ENCODE measurements at regions not wholly inside any gene's neighbourhood (a gene's known extent, or its start where the extent isn't known, plus 50 kb on each side); places are given as distances from the start of the nearest gene placed in this dataset.

GRCh38 chr18:78499586-78499985, 480.0 kb upstream of the SALL3 start:
- BruUV-seq (replicated peaks), result no TSS peak
- H3K9me2 ChIP-seq (ENCODE audit: insufficient read depth, low read length), result no peaks in the 10 kb centered on the region
- ChIA-PET CTCF (ENCODE audit: unreplicated experiment) (no interaction called here), POLR2A (no interaction called here)
- no peaks in the 10 kb centered on the region for H4K20me1 ChIP-seq (ENCODE audit: insufficient read depth, low read length)
- H3K36me3 ChIP-seq (ENCODE audit: insufficient read depth, low read length), result no peaks in the 10 kb centered on the region
- H2AFZ ChIP-seq (ENCODE audit: low read length), result no peak overlapping the region
- no peak overlapping the region for H3K4me3 ChIP-seq (ENCODE audit: low read depth, low read length, poor library complexity, severe bottlenecking)
- H3K79me2 ChIP-seq (ENCODE audit: insufficient read depth, low read depth, low read length), result no peaks in the 10 kb centered on the region
- TF ChIP-seq CTCF (conservative IDR thresholded peaks at IDR 0.05; ENCODE audit: low read length) (no peak), EZH2phosphoT487 (IDR thresholded peaks at IDR 0.05; ENCODE audit: borderline replicate concordance, low read depth, low read length) (no peak)
- DNase-seq (ENCODE audit: low spot score), result no peak
- no peaks in the 10 kb centered on the region for H3K9me3 ChIP-seq (ENCODE audit: low read length)
- no peaks in the 10 kb centered on the region for H3K4me1 ChIP-seq (ENCODE audit: insufficient read depth, low read length, poor library complexity, severe bottlenecking)
- intact Hi-C loops (cut with micrococcal nuclease; ENCODE audit: unreplicated experiment), result no loop called here
- H3K27ac ChIP-seq (ENCODE audit: low read depth, low read length, poor library complexity, severe bottlenecking), result no peak overlapping the region
- H3K4me2 ChIP-seq (ENCODE audit: low read length), result no peak overlapping the region

GRCh38 chr18:78501251-78501650, 478.4 kb upstream of the SALL3 start:
- Histone ChIP-seq H2AFZ (ENCODE audit: low read length) (no peak overlapping the region), H3K9me2 (ENCODE audit: insufficient read depth, low read length) (no peaks in the 10 kb centered on the region), H4K20me1 (ENCODE audit: insufficient read depth, low read length) (no peaks in the 10 kb centered on the region), H3K79me2 (ENCODE audit: insufficient read depth, low read depth, low read length) (no peaks in the 10 kb centered on the region), H3K4me3 (ENCODE audit: low read depth, low read length, poor library complexity, severe bottlenecking) (no peak overlapping the region), H3K27ac (ENCODE audit: low read depth, low read length, poor library complexity, severe bottlenecking) (no peak overlapping the region), H3K36me3 (ENCODE audit: insufficient read depth, low read length) (no peaks in the 10 kb centered on the region), H3K9me3 (ENCODE audit: low read length) (no peaks in the 10 kb centered on the region), H3K4me2 (ENCODE audit: low read length) (no peak overlapping the region), H3K4me1 (ENCODE audit: insufficient read depth, low read length, poor library complexity, severe bottlenecking) (no peaks in the 10 kb centered on the region)
- intact Hi-C loops (cut with micrococcal nuclease; ENCODE audit: unreplicated experiment), result no loop called here
- no peak for TF ChIP-seq CTCF (conservative IDR thresholded peaks at IDR 0.05; ENCODE audit: low read length)
- TF ChIP-seq EZH2phosphoT487 (IDR thresholded peaks at IDR 0.05; ENCODE audit: borderline replicate concordance, low read depth, low read length), result no peak
- POLR2A ChIA-PET, result no interaction called here
- DNase-seq (ENCODE audit: low spot score), result no peak
- CTCF ChIA-PET (ENCODE audit: unreplicated experiment), result no interaction called here
- BruUV-seq (replicated peaks), result no TSS peak

GRCh38 chr18:78503129-78503528, 476.5 kb upstream of the SALL3 start:
- POLR2A ChIA-PET, result no interaction called here
- H3K79me2 ChIP-seq (ENCODE audit: insufficient read depth, low read depth, low read length), result no peaks in the 10 kb centered on the region
- CTCF ChIA-PET (ENCODE audit: unreplicated experiment), result no interaction called here
- DNase-seq (ENCODE audit: low spot score), result no peak
- TF ChIP-seq EZH2phosphoT487 (IDR thresholded peaks at IDR 0.05; ENCODE audit: borderline replicate concordance, low read depth, low read length) (no peak), CTCF (conservative IDR thresholded peaks at IDR 0.05; ENCODE audit: low read length) (no peak)
- no peaks in the 10 kb centered on the region for H3K36me3 ChIP-seq (ENCODE audit: insufficient read depth, low read length)
- no peaks in the 10 kb centered on the region for H4K20me1 ChIP-seq (ENCODE audit: insufficient read depth, low read length)
- no peak overlapping the region for H3K4me3 ChIP-seq (ENCODE audit: low read depth, low read length, poor library complexity, severe bottlenecking)
- no TSS peak for BruUV-seq (replicated peaks)
- no peak overlapping the region for H2AFZ ChIP-seq (ENCODE audit: low read length)
- H3K9me3 ChIP-seq (ENCODE audit: low read length), result no peaks in the 10 kb centered on the region
- intact Hi-C loops (cut with micrococcal nuclease; ENCODE audit: unreplicated experiment), result no loop called here
- H3K27ac ChIP-seq (ENCODE audit: low read depth, low read length, poor library complexity, severe bottlenecking), result no peak overlapping the region
- no peaks in the 10 kb centered on the region for H3K4me1 ChIP-seq (ENCODE audit: insufficient read depth, low read length, poor library complexity, severe bottlenecking)
- no peak overlapping the region for H3K4me2 ChIP-seq (ENCODE audit: low read length)
- no peaks in the 10 kb centered on the region for H3K9me2 ChIP-seq (ENCODE audit: insufficient read depth, low read length)
